Subcutaneous abdominal adipose tissue (tissue), 5 donors: ENCODE measurements at regions not wholly inside any gene's neighbourhood (a gene's known extent, or its start where the extent isn't known, plus 50 kb on each side); places are given as distances from the start of the nearest gene placed in this dataset.
"Not testable (repeated sequence)": the region's sequence is repeated elsewhere in the genome, so short reads cannot be mapped to it uniquely, and the experiment has no call there.

Source experiments
- H3K27ac ChIP-seq: one replicate; pipeline ENCODE4 v1.7.0; 2013; ENCODE audit warnings: low read depth, mild to moderate bottlenecking, inconsistent platforms, low read length, moderate library complexity
- H3K27me3 ChIP-seq, 5 donors: one replicate each; pipeline ENCODE4 v1.7.0; 2013; ENCODE audit warnings: low read length in 5 of 5, inconsistent platforms in 1 of 5; ENCODE audit not compliant: control insufficient read depth in 5 of 5, insufficient read depth in 4 of 5
- H3K36me3 ChIP-seq, 5 donors: one replicate each; pipeline ENCODE4 v1.7.0; 2013; ENCODE audit warnings: low read length in 5 of 5; ENCODE audit not compliant: control insufficient read depth in 5 of 5, insufficient read depth in 5 of 5
- H3K4me1 ChIP-seq, 5 donors: one replicate each; pipeline ENCODE4 v1.7.0; 2013; ENCODE audit warnings: low read length in 5 of 5, mild to moderate bottlenecking in 3 of 5, moderate library complexity in 1 of 5; ENCODE audit not compliant: control insufficient read depth in 5 of 5, insufficient read depth in 5 of 5
- H3K4me3 ChIP-seq, 5 donors: one replicate each; pipeline ENCODE4 v1.7.0; 2013; ENCODE audit warnings: low read length in 5 of 5, low read depth in 1 of 5
- H3K9ac ChIP-seq, 5 donors: one replicate each; pipeline ENCODE4 v1.7.0; 2013; ENCODE audit warnings: low read length in 5 of 5, mild to moderate bottlenecking in 4 of 5, moderate library complexity in 3 of 5
- H3K9me3 ChIP-seq, 5 donors: one replicate each; pipeline ENCODE4 v1.7.0; 2013; ENCODE audit warnings: low read length in 5 of 5; ENCODE audit not compliant: control insufficient read depth in 5 of 5
- donor health status: healthy.
- donor health status: healthy.
- donor health status: healthy.
- donor health status: healthy.
- donor health status: healthy.

DNA sequence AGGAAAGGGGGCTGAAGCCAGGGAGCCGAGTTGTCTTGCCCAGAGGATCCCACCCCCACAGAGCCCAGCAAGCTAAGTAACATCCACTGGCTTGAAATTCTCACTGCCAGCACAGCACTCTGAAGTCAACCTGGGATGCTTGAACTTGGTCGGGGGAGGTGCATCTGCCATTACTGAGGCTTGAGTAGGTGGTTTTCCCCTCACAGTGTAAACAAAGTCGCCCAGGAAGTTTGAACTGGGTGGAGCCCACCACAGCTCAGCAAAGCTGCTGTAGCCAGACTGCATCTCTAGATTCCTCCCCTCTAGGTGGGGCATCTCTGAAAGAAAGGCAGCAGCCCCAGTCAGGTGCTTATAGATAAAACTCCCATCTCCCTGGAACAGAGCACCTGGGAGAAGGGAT is 54.3 kb upstream of the GRIA3 start:
- H3K4me3 ChIP-seq, H3K9me3 ChIP-seq, H3K9ac ChIP-seq: not testable (repeated sequence)

More for the DNA sequence above, 54.3 kb upstream of the GRIA3 start:
- H3K4me1 ChIP-seq, H3K27me3 ChIP-seq, H3K36me3 ChIP-seq, H3K27ac ChIP-seq: not testable (repeated sequence)
